ENCODE measurements at regions not wholly inside any gene's neighbourhood (a gene's known extent, or its start where the extent isn't known, plus 50 kb on each side); places are given as distances from the start of the nearest gene placed in this dataset.

DNA sequence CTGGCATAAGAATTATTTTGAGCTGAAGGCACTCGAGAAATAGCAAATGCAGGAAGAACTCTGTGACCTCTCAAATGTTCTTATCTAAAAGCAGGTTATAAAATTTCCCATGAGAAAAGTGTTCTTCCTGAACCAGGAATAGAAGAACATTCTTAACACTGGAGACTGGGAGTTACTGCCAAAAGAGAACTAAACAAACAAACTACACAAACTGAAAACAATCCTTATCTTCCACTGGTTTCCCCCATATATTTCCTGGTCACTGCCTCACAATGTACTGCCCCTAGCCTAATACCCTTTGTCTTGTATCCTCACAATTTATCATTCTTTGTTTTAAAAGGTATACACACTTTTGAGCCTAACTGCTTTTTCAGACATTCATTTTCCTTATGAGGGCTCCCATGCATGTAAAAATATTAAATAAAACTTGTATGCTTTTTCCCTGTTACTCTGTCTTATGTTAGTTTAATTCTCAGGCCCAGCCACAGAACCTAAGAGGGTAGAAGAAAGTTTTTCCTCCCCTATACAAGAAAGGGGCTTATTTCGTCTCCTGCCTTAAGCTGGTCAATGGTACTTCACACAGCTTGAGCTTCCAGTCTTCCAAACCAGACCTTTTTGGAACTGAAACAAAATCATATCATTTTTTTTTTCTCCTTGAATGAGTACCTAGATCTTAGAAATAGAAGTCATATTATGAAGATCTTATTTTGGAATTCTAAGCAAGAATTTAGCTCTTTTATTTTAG is 110.6 kb downstream of the MSTN start:
- TF ChIP-seq, protein P1, sequence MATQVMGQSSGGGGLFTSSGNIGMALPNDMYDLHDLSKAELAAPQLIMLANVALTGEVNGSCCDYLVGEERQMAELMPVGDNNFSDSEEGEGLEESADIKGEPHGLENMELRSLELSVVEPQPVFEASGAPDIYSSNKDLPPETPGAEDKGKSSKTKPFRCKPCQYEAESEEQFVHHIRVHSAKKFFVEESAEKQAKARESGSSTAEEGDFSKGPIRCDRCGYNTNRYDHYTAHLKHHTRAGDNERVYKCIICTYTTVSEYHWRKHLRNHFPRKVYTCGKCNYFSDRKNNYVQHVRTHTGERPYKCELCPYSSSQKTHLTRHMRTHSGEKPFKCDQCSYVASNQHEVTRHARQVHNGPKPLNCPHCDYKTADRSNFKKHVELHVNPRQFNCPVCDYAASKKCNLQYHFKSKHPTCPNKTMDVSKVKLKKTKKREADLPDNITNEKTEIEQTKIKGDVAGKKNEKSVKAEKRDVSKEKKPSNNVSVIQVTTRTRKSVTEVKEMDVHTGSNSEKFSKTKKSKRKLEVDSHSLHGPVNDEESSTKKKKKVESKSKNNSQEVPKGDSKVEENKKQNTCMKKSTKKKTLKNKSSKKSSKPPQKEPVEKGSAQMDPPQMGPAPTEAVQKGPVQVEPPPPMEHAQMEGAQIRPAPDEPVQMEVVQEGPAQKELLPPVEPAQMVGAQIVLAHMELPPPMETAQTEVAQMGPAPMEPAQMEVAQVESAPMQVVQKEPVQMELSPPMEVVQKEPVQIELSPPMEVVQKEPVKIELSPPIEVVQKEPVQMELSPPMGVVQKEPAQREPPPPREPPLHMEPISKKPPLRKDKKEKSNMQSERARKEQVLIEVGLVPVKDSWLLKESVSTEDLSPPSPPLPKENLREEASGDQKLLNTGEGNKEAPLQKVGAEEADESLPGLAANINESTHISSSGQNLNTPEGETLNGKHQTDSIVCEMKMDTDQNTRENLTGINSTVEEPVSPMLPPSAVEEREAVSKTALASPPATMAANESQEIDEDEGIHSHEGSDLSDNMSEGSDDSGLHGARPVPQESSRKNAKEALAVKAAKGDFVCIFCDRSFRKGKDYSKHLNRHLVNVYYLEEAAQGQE (IDR thresholded peaks at IDR 0.05; ENCODE audit: low read depth) = no peak
- TF ChIP-seq, protein P2, sequence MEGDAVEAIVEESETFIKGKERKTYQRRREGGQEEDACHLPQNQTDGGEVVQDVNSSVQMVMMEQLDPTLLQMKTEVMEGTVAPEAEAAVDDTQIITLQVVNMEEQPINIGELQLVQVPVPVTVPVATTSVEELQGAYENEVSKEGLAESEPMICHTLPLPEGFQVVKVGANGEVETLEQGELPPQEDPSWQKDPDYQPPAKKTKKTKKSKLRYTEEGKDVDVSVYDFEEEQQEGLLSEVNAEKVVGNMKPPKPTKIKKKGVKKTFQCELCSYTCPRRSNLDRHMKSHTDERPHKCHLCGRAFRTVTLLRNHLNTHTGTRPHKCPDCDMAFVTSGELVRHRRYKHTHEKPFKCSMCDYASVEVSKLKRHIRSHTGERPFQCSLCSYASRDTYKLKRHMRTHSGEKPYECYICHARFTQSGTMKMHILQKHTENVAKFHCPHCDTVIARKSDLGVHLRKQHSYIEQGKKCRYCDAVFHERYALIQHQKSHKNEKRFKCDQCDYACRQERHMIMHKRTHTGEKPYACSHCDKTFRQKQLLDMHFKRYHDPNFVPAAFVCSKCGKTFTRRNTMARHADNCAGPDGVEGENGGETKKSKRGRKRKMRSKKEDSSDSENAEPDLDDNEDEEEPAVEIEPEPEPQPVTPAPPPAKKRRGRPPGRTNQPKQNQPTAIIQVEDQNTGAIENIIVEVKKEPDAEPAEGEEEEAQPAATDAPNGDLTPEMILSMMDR (IDR thresholded peaks at IDR 0.05 in 2 of 3, conservative IDR thresholded peaks at IDR 0.05 in 1 of 3; ENCODE audit: borderline replicate concordance in 1 of 3, insufficient read depth in 1 of 3, low read depth in 2 of 3, low read length in 2 of 3) = no peak
- no peak for TF ChIP-seq YY1 (IDR thresholded peaks at IDR 0.05; ENCODE audit: extremely low read depth, insufficient replicate concordance, low read depth, low read length)

Measured in HCT116 (cell line).